ENCODE measurements at regions not wholly inside any gene's neighbourhood (a gene's known extent, or its start where the extent isn't known, plus 50 kb on each side); places are given as distances from the start of the nearest gene placed in this dataset.

DNA sequence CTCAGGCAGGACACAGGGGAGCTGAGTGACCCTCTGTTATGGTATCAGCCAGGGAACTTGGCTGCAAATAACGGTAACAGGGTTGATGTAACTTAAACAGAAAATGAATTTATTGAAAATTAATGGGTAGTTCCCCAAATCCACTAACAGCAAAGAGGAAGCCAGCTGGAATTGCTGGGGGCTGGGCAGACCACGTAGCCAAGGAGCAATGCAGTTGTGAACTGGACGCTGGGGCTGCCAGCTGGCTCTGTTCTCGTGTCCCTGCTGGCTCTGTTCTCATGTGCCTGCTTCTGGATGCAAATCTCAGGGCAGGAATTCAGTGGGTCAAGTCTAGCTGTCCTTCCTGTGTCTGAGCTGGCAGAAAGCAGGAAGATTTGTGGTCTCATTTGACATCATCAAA lies 1383.3 kb upstream of the TMEM132C start:
- Histone ChIP-seq H3F3A (ENCODE audit: low read depth) (no peaks in the 10 kb centered on the region), H3K4me3 (no peak overlapping the region), H3K27me3 (no peaks in the 10 kb centered on the region), H2AFZ (replicated peaks) (no peak overlapping the region), H3K36me3 (no peaks in the 10 kb centered on the region), H3K79me2 (ENCODE audit: low read depth) (no peaks in the 10 kb centered on the region), H3K4me1 (no peaks in the 10 kb centered on the region), H3K9me3 (ENCODE audit: low read depth) (no peaks in the 10 kb centered on the region), H3K27ac (no peak overlapping the region), H3K9ac (no peak overlapping the region), H3K4me2 (no peak overlapping the region), H4K20me1 (ENCODE audit: low read depth) (no peaks in the 10 kb centered on the region)
- Mint-ChIP-seq H3K4me3 (no peak overlapping the region), H3K27ac (no peak overlapping the region), H3K36me3 (no peaks in the 10 kb centered on the region), H3K27me3 (ENCODE audit: insufficient read depth, low read depth) (peaks cover 11% of the 10 kb centered on the region), H3K4me1 (no peaks in the 10 kb centered on the region), H3K9me3 (no peaks in the 10 kb centered on the region)
- DNase-seq (ENCODE audit: low spot score), result no peak
- TF ChIP-seq EZH2 (IDR thresholded peaks at IDR 0.05) (no peak), EZH2phosphoT487 (IDR thresholded peaks at IDR 0.05) (no peak)
- TF ChIP-seq, protein P1, sequence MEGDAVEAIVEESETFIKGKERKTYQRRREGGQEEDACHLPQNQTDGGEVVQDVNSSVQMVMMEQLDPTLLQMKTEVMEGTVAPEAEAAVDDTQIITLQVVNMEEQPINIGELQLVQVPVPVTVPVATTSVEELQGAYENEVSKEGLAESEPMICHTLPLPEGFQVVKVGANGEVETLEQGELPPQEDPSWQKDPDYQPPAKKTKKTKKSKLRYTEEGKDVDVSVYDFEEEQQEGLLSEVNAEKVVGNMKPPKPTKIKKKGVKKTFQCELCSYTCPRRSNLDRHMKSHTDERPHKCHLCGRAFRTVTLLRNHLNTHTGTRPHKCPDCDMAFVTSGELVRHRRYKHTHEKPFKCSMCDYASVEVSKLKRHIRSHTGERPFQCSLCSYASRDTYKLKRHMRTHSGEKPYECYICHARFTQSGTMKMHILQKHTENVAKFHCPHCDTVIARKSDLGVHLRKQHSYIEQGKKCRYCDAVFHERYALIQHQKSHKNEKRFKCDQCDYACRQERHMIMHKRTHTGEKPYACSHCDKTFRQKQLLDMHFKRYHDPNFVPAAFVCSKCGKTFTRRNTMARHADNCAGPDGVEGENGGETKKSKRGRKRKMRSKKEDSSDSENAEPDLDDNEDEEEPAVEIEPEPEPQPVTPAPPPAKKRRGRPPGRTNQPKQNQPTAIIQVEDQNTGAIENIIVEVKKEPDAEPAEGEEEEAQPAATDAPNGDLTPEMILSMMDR (IDR thresholded peaks at IDR 0.05), result no peak

DNA sequence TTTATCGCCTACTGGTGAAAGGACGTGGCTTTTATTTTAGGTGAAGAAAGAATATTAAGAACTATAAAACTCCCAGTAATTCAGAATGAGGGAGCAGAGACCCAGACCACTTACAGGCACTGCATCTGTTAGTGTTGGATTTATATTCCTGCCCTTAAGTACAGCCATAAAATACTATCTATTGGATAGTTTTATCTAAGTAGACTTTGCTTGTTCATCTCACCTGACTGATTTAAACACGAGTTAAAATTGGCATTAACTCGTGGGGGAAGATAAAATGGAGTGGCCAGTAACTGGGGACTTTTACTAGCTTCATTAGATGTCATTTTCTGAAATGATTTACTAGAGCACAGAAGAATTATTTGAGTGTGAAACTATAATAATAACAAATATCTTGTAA lies 1377.5 kb upstream of the TMEM132C start:
- H2AFZ ChIP-seq (replicated peaks), result no peak overlapping the region
- H3K36me3 ChIP-seq, result no peaks in the 10 kb centered on the region
- H3K4me3 ChIP-seq, result no peak overlapping the region
- H3F3A ChIP-seq (ENCODE audit: low read depth), result no peaks in the 10 kb centered on the region
- no peak overlapping the region for H3K4me2 ChIP-seq
- H3K9ac ChIP-seq, result no peak overlapping the region
- no peaks in the 10 kb centered on the region for H3K9me3 Mint-ChIP-seq
- H3K27ac ChIP-seq, result no peak overlapping the region
- no peaks in the 10 kb centered on the region for H3K36me3 Mint-ChIP-seq
- H3K27me3 ChIP-seq, result no peaks in the 10 kb centered on the region
- H3K79me2 ChIP-seq (ENCODE audit: low read depth), result no peaks in the 10 kb centered on the region
- TF ChIP-seq, protein P1 (IDR thresholded peaks at IDR 0.05), result no peak
- TF ChIP-seq EZH2phosphoT487 (IDR thresholded peaks at IDR 0.05) (no peak), EZH2 (IDR thresholded peaks at IDR 0.05) (no peak)
- no peaks in the 10 kb centered on the region for H4K20me1 ChIP-seq (ENCODE audit: low read depth)
- no peak overlapping the region for H3K4me3 Mint-ChIP-seq
- DNase-seq (ENCODE audit: low spot score), result no peak
- no peaks in the 10 kb centered on the region for H3K4me1 ChIP-seq
- peaks cover 6% of the 10 kb centered on the region for H3K27me3 Mint-ChIP-seq (ENCODE audit: insufficient read depth, low read depth)
- no peaks in the 10 kb centered on the region for H3K4me1 Mint-ChIP-seq
- no peak overlapping the region for H3K27ac Mint-ChIP-seq
- no peaks in the 10 kb centered on the region for H3K9me3 ChIP-seq (ENCODE audit: low read depth)

DNA sequence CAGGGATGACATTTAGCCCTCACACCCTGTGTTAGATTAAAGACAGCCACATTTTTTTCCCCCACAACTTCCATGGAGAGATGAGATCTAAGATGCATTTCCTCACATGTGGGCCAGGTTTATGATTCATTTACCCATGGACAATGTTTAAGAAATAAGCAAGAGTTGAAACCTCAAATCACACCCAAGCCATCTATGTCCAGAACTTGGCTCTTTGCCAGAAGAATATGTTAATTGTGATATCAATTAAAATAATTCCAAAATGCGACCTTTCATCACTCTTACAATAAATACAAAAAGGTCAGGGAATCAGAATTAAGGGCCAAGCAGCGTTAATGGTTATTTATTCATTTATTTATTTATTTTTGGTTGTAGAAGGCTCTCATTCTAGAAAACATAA lies 1376.9 kb upstream of the TMEM132C start:
- Histone ChIP-seq H4K20me1 (ENCODE audit: low read depth) (no peaks in the 10 kb centered on the region), H3K4me1 (no peaks in the 10 kb centered on the region), H3K27me3 (no peaks in the 10 kb centered on the region), H3K4me2 (no peak overlapping the region), H3F3A (ENCODE audit: low read depth) (no peaks in the 10 kb centered on the region), H3K9me3 (ENCODE audit: low read depth) (no peaks in the 10 kb centered on the region), H2AFZ (replicated peaks) (no peak overlapping the region), H3K9ac (no peak overlapping the region), H3K4me3 (no peak overlapping the region), H3K36me3 (no peaks in the 10 kb centered on the region), H3K27ac (no peak overlapping the region), H3K79me2 (ENCODE audit: low read depth) (no peaks in the 10 kb centered on the region)
- H3K4me3 Mint-ChIP-seq, result no peak overlapping the region
- no peak overlapping the region for H3K27ac Mint-ChIP-seq
- H3K36me3 Mint-ChIP-seq, result no peaks in the 10 kb centered on the region
- no peaks in the 10 kb centered on the region for H3K9me3 Mint-ChIP-seq
- DNase-seq (ENCODE audit: low spot score), result no peak
- H3K27me3 Mint-ChIP-seq (ENCODE audit: insufficient read depth, low read depth), result peaks cover 6% of the 10 kb centered on the region
- H3K4me1 Mint-ChIP-seq, result no peaks in the 10 kb centered on the region
- no peak for TF ChIP-seq EZH2phosphoT487 (IDR thresholded peaks at IDR 0.05)
- no peak for TF ChIP-seq EZH2 (IDR thresholded peaks at IDR 0.05)
- TF ChIP-seq, protein P1 (IDR thresholded peaks at IDR 0.05), result no peak

DNA sequence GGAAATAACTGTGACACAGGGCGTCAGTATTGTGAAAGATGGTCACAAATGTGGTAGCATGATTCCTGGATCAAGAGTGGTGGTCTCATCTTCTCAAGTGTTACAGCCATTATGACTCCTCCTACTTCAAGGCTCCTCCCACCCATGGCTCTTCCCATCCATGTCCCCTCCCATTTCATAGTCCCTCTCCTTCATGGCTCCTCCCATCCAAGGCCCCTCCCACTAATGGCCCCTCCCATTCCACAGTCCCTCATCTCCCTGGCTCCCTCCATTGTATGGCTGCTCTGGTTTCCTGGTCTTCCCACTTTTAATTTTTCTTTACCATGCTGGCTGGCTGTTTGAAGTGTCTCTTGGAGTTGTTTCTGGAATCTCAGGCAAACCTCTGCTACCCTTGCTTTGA lies 1375.2 kb upstream of the TMEM132C start:
- Histone ChIP-seq H3F3A (ENCODE audit: low read depth) (no peaks in the 10 kb centered on the region), H3K27ac (no peak overlapping the region), H4K20me1 (ENCODE audit: low read depth) (no peaks in the 10 kb centered on the region), H3K79me2 (ENCODE audit: low read depth) (no peaks in the 10 kb centered on the region), H3K27me3 (no peaks in the 10 kb centered on the region), H3K4me3 (no peak overlapping the region), H3K9me3 (ENCODE audit: low read depth) (no peaks in the 10 kb centered on the region), H2AFZ (replicated peaks) (no peak overlapping the region), H3K4me2 (no peak overlapping the region), H3K9ac (no peak overlapping the region), H3K4me1 (no peaks in the 10 kb centered on the region), H3K36me3 (no peaks in the 10 kb centered on the region)
- DNase-seq (ENCODE audit: low spot score), result no peak
- no peak overlapping the region for H3K4me3 Mint-ChIP-seq
- H3K36me3 Mint-ChIP-seq, result no peaks in the 10 kb centered on the region
- H3K9me3 Mint-ChIP-seq, result no peaks in the 10 kb centered on the region
- no peaks in the 10 kb centered on the region for H3K4me1 Mint-ChIP-seq
- no peak for TF ChIP-seq EZH2 (IDR thresholded peaks at IDR 0.05)
- no peak for TF ChIP-seq EZH2phosphoT487 (IDR thresholded peaks at IDR 0.05)
- TF ChIP-seq, protein P1 (IDR thresholded peaks at IDR 0.05), result no peak
- no peak overlapping the region for H3K27ac Mint-ChIP-seq
- H3K27me3 Mint-ChIP-seq (ENCODE audit: insufficient read depth, low read depth), result peaks cover 6% of the 10 kb centered on the region
